ENCODE measurements at regions not wholly inside any gene's neighbourhood (a gene's known extent, or its start where the extent isn't known, plus 50 kb on each side); places are given as distances from the start of the nearest gene placed in this dataset.

- intact Hi-C loops (cut with micrococcal nuclease) = no loop called here
- DNase-seq = no peak
- no peak for ATAC-seq
These were observed 174.6 kb upstream of the GALNT5 start for GRCh38 chr2:157082950-157083349.

DNA sequence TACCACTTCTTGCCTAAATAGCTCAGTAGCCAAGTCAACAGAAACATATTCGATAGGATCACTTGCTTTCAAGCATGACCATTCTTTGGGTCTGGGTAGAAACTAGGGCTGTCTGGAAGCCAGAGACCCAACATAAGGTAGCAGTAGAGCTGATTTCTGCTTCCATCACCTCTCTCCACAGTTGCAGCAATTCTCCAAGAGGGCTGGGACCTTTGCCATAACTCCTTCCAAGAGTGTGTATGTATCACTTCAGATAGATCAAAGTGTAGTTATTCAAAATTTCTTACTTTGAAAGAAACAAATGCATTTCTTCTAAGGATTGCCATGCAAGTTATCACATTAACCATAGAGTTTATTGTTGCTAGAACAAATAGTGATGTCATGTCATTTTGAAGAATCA lies 172.0 kb upstream of the GALNT5 start:
- intact Hi-C loops (cut with micrococcal nuclease) = no loop called here
- ATAC-seq = no peak
- DNase-seq = no peak

DNA sequence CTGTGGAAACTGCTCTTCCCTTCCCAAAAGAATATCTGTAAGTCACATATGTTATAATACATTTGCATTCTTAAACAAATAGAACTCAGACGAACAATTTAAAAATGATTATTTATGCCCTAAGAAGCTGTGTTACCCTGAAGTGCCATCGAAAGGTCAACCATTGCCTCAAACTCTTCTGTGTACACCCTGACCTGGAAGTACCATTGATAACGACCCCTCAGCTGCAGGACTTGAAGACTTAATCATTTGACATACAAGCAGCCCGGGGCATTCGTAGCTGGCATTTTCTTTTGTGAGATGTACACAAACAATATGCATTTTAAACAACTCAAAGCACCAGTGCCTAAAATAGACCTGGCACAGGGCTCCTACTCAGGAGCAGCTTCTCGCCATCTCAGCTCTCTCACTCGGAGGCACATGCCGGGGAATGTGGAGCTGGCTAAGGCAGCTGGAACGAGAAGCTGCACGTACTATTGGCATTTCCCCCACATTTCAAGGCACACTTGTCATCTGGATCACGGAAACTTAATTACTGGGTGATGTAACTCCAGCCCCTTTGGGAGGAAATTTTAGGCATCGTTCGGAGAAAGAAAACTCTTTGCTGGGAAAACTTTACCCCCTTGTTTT lies 170.0 kb upstream of the GALNT5 start:
- intact Hi-C loops (cut with micrococcal nuclease) = no loop called here
- ATAC-seq (peak; percentile 96), DNase-seq (peak; percentile 53)

DNA sequence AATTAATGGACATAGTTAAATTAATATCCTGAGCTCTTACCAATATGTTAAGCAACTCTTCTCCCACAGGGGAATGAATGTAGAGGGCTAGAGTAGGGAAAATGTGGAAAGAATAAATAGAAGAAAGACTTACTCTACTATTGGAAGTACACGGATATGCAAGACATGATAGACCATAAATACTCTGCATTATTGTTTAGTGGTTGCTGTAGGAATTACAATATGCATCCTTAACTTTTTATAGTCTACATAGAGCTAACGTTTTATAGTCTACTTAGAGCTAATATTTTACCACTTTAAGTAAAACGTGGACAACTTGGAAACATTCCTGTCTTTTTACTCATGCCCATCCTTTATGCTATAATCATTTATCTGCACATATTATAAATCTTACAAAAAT lies 163.8 kb upstream of the GALNT5 start:
- intact Hi-C loops (cut with micrococcal nuclease) = no loop called here
- no peak for DNase-seq
- ATAC-seq = no peak

- ATAC-seq = no peak
- no peak for DNase-seq
- intact Hi-C loops (cut with micrococcal nuclease) = no loop called here
These were observed 152.1 kb upstream of the GALNT5 start for GRCh38 chr2:157105372-157105771.

DNA sequence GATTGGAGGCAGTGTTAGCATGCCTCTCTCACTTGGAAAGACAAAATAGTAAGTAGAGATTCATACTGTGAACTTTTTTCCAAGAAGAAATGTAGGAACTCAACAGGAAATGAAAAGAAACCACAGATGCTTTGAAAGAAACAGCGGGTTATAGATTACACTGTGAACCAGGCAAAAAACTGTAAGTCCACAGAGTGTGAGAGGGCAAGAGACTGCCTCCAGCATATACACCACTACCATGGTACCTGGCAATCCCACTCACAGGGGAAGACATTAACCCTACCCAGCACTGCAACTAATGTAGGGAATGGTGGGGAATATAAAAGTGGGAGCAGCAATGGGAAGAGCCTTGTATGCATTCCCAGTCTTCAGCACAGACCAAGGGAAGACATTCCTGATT lies 150.6 kb upstream of the GALNT5 start:
- no peak for DNase-seq
- ATAC-seq = no peak
- intact Hi-C loops (cut with micrococcal nuclease) = no loop called here

DNA sequence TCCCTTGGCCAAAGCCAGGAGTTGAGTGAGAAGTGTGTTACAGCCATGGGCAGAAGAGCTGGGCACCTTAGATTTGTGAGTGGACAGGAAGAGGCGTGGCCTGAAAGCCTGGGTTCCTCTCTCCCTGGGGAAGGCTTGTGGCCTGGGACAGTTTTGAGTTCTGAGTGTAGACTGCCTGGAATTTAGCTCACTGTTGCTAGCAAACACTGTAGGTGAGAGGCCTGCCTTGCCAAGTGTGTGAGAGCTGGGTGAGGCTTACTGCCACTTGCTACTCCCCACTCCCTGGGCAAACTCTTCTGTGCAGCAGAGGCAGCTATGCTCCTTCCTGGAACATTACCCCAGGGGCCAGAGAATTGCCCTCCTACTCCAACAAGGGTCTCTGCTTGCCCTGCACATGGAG lies 150.0 kb upstream of the GALNT5 start:
- intact Hi-C loops (cut with micrococcal nuclease) = no loop called here
- DNase-seq (no peak), ATAC-seq (no peak)

DNA sequence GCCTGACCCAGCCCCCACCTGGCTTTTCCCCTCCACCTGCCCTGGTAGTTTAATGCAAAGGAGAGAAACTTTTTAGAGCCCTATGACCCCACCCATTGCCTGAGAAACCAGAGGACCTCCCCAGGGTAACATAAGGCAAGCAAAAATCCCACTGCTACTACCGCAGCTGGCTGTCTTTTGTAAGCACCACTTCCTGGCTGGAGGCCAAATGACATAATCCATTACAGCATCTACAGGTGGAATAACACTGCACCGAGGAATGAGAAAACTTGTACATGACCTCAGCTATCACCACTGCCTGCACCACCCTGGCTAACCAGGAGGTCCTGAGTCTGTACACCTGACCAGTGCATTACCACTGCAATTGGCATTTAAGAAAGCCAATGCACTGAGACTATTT lies 149.6 kb upstream of the GALNT5 start:
- intact Hi-C loops (cut with micrococcal nuclease) = no loop called here
- no peak for DNase-seq
- ATAC-seq = no peak

DNA sequence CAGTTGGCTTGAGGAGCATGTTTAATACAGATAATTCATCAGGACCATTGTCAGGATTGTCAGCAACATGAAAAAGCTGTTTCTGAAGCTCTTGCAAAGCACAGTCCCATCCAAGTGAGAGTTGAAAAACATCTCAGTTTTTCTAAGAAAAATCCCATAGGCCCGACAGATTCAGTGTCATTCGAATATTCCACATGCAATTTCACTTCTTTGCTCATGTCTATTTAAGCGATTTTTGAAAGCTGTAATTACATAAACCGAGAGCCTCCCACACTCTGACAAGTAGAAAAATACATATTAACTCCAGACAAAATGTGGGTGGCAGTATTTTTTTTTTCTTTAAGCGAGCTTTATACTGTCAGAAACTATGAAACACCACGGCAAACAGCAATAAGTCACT lies 134.7 kb upstream of the GALNT5 start:
- intact Hi-C loops (cut with micrococcal nuclease) = no loop called here
- ATAC-seq (no peak), DNase-seq (no peak)

GRCh38 chr2:157124731-157125130 lies 132.8 kb upstream of the GALNT5 start:
- intact Hi-C loops (cut with micrococcal nuclease) = no loop called here
- ATAC-seq = no peak

DNA sequence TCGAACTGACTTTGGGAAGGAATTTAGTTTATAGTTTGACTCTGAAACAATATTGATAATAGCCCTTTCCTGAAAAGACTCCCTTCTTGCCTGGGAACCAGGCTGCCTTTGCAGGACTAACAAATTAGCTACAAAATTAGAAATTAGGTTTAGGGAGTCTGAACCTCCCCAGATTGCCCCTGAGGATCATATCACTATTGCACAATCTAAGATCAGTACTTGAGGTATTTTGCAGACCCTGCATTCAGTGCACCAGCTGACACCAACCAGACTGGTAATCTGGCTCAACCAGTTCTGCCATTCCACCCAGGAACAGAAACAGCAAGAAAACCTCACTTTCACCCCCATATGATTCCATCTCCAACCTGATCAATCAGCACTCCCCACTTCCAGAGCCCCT lies 131.8 kb upstream of the GALNT5 start:
- ATAC-seq (no peak), DNase-seq (no peak)

More at GRCh38 chr2:157124731-157125130, 132.8 kb upstream of the GALNT5 start:
- no peak for DNase-seq

DNA sequence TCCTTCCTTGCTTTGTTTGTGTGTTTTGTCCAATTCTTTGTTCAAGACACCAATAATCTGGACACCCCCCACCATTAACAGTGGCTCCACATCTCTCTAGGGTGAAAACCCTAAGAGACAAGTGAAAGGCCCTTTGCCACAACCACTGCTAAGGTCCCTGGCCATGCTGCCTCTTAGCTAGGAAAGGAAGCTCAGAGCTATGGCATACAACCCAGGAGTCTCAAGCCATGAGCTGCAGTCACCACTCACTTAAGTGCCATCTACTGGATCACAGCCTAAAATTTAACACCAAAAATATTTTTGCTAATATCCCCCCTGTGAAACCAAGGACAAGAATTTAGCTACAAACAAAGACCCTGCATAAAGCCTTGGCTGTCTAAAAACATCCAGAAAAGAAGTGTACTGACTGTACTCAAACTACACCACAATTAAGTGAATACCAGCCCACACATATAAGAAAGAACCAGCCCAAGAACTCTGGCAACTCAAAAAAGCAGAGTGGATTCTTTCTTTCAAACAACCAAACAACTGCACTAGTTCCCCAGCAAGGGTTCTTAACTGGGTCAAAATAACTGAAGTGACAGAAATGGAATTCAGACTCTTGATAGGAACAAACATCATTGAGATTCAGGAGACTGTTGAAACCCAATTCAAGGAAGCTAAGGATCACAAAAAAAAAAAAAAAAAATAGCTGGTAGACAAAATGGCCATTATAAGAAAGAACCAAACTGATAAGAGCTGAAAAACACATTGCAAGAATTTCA lies 130.1 kb upstream of the GALNT5 start:
- DNase-seq (no peak), ATAC-seq (no peak)
- intact Hi-C loops (cut with micrococcal nuclease) = no loop called here

More for the DNA sequence above, 131.8 kb upstream of the GALNT5 start:
- intact Hi-C loops (cut with micrococcal nuclease) = no loop called here

- DNase-seq (no peak), ATAC-seq (no peak)
- intact Hi-C loops (cut with micrococcal nuclease) = no loop called here
These were observed 113.6 kb upstream of the GALNT5 start for GRCh38 chr2:157143901-157144300.

DNA sequence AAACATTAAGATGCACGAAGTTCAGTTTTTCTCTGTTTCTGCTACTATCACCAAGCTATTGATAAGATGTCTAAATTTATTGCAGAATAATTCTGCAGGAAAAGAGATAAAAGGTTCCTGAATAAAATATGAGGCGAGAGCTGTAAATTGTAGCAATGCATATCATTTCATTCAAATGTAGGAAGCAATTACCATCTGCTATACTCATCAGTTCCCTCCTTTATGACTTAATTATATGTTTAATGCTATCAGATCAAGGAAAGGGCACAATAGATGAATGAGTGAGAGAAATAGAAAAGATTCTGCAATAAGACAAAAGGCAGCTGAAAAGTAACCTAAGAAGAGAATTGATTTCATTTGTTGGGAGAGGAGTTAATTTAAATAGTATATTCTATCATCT lies 108.2 kb upstream of the GALNT5 start:
- no peak for ATAC-seq
- intact Hi-C loops (cut with micrococcal nuclease) = no loop called here
- DNase-seq = no peak

DNA sequence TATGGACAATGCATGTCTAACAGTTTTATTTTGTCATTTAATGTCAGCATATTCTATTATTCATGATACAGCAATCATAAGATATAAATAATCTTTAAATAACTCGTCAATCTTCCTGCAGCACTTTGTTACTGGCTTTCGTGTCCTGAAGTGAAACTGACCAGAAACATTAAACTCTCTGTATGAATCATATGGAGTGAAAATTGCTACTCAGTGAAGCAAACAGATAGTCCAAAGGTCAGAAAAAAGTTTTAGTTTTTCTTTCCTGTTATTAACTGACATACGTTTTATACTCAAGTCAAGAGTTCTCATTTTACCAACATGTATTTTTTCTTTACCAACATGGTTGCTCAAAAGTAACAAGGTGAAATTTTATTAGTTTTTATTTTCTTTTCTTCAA lies 106.8 kb upstream of the GALNT5 start:
- intact Hi-C loops (cut with micrococcal nuclease) = no loop called here
- ATAC-seq (no peak), DNase-seq (no peak)

DNA sequence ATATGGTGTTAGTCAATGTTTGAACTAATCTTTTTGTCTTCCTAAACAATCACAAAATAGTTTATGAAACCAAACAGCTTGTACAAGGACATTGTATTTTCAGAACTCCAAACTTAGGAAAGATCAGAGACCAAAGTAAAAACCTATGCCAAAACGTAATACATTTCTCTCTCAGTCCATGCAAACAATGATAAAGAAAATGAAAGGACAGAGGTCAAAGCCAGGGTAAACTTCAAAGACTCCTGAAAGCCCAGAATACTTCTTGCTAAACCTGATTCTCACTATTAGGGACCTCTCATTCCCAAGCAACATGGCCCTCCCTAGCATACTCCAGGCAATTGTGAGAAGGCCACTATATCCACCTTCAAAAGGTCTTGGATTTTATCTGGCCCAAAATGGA lies 105.1 kb upstream of the GALNT5 start:
- ATAC-seq (no peak), DNase-seq (no peak)
- intact Hi-C loops (cut with micrococcal nuclease) = no loop called here

- no peak for ATAC-seq
- intact Hi-C loops (cut with micrococcal nuclease) = no loop called here
- DNase-seq = no peak
These were observed 101.5 kb upstream of the GALNT5 start for GRCh38 chr2:157155992-157156391.

DNA sequence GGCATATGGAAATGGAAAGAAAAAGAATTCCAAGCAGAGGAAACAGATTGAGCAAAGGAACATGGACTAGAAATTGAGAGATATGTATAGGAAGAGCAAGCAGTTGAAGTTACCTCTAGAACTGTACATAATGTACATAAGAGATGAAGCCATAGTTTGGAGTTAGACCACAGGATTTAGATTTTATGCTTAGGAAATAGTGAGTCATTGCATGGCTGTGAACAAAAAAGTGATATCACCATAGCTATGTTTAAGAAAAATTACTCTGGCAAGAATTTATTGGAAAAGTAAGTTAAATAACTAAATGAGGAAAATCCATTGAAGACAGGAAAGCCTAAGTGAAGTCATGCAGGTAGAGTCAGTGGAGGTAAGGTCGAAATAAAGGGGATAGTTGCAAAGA lies 99.4 kb upstream of the GALNT5 start:
- DNase-seq (no peak), ATAC-seq (no peak)
- intact Hi-C loops (cut with micrococcal nuclease) = no loop called here

- DNase-seq = no peak
- intact Hi-C loops (cut with micrococcal nuclease) = no loop called here
- ATAC-seq = no peak
These were observed 98.1 kb upstream of the GALNT5 start for GRCh38 chr2:157159221-157159934.

- intact Hi-C loops (cut with micrococcal nuclease) = no loop called here
- DNase-seq (no peak), ATAC-seq (no peak)
These were observed 97.4 kb upstream of the GALNT5 start for GRCh38 chr2:157160111-157160510.

DNA sequence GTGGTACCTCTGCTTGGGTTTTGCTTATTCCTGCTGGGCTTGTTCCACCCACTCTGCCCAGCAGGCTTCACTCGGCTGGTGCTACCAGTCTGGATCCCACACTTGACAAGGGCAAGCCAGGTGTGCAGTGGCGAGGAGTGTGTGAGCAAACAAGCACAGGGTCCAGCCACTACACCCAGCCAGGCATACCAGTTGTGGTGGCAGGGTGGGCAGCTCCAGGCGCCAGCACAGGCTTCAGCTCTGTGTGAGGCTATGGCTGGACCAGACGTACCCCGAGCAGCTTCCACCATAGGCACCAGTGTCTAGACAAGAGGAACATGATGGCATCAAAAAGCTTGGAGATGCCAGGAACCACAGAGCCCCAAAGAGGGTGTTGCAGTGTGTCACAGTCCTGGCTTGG lies 93.1 kb upstream of the GALNT5 start:
- intact Hi-C loops (cut with micrococcal nuclease) = no loop called here
- ATAC-seq (no peak), DNase-seq (no peak)
